CD4-positive, alpha-beta T cell treated with Interferon alpha-2 for 1 hour (primary cell): ENCODE measurements at regions not wholly inside any gene's neighbourhood (a gene's known extent, or its start where the extent isn't known, plus 50 kb on each side); places are given as distances from the start of the nearest gene placed in this dataset.

Source experiments
- DNase-seq, 2 donors: peaks; one replicate each; pipeline ENCODE4 v3.0.0-alpha.2; 2020 to 2022

GRCh38 chr1:2935751-2936390, 85.4 kb upstream of the ACTRT2 start:
- no peak for DNase-seq

- no peak for DNase-seq
Measured at GRCh38 chr1:2936559-2937515, 84.4 kb upstream of the ACTRT2 start.

GRCh38 chr1:2937805-2938204, 83.5 kb upstream of the ACTRT2 start:
- DNase-seq, result no peak

GRCh38 chr1:2939041-2939552, 82.2 kb upstream of the ACTRT2 start:
- no peak for DNase-seq

GRCh38 chr1:2940178-2940577, 81.1 kb upstream of the ACTRT2 start:
- no peak for DNase-seq

- no peak for DNase-seq
Measured at GRCh38 chr1:2941040-2941439, 80.2 kb upstream of the ACTRT2 start.

GRCh38 chr1:2941907-2942306, 79.4 kb upstream of the ACTRT2 start:
- DNase-seq, result no peak

- no peak for DNase-seq
Measured at GRCh38 chr1:2942410-2942809, 78.9 kb upstream of the ACTRT2 start.

GRCh38 chr1:2943686-2944260, 77.5 kb upstream of the ACTRT2 start:
- DNase-seq, result no peak

GRCh38 chr1:2944705-2945104, 76.6 kb upstream of the ACTRT2 start:
- no peak for DNase-seq

GRCh38 chr1:2945821-2946231, 75.4 kb upstream of the ACTRT2 start:
- no peak for DNase-seq

- no peak for DNase-seq
Measured at GRCh38 chr1:2946291-2946690, 75.0 kb upstream of the ACTRT2 start.

- DNase-seq, result no peak
Measured at GRCh38 chr1:2946999-2947690, 74.1 kb upstream of the ACTRT2 start.

- DNase-seq, result no peak
Measured at GRCh38 chr1:2948001-2948750, 73.1 kb upstream of the ACTRT2 start.

GRCh38 chr1:2948751-2949680, 72.3 kb upstream of the ACTRT2 start:
- DNase-seq, result no peak

GRCh38 chr1:2949966-2950925, 71.0 kb upstream of the ACTRT2 start:
- DNase-seq, result no peak

GRCh38 chr1:2950926-2951305, 70.4 kb upstream of the ACTRT2 start:
- DNase-seq, result no peak

- no peak for DNase-seq
Measured at GRCh38 chr1:2951856-2952255, 69.4 kb upstream of the ACTRT2 start.

- no peak for DNase-seq
Measured at GRCh38 chr1:2952371-2952770, 68.9 kb upstream of the ACTRT2 start.

GRCh38 chr1:2952992-2953391, 68.3 kb upstream of the ACTRT2 start:
- no peak for DNase-seq
